HEK293 (cell line): ENCODE measurements at regions not wholly inside any gene's neighbourhood (a gene's known extent, or its start where the extent isn't known, plus 50 kb on each side); places are given as distances from the start of the nearest gene placed in this dataset.

Experiments used
- CTCF ChIP-seq: fragments of 450-650 bp; formaldehyde crosslinking; IDR thresholded peaks from 2 replicates; pipeline ENCODE4 v1.5.1; 2016; ENCODE audit warnings: missing biosample characterization, missing genetic modification characterization
- ZNF114 ChIP-seq: fragments of 450-650 bp; formaldehyde crosslinking; IDR thresholded peaks from 2 replicates; pipeline ENCODE4 v1.5.0; 2017; ENCODE audit warnings: missing biosample characterization, missing genetic modification characterization
- ZNF16 ChIP-seq: fragments of 450-650 bp; formaldehyde crosslinking; IDR thresholded peaks from 2 replicates; pipeline ENCODE4 v1.5.1; 2016; ENCODE audit warnings: low read depth, missing biosample characterization, missing genetic modification characterization
- ZNF175 ChIP-seq: fragments of 450-650 bp; formaldehyde crosslinking; IDR thresholded peaks from 2 replicates; pipeline ENCODE4 v1.5.1; 2016; ENCODE audit warnings: missing biosample characterization, missing genetic modification characterization
- ZNF274 ChIP-seq, 2 experiments: fragments of 200-500 bp in 1 of 2; fragments of 450-650 bp in 1 of 2; sonication (Bioruptor generic) in 1 of 2; formaldehyde crosslinking in 1 of 2; IDR thresholded peaks; 2 replicates each; pipeline versions ENCODE4 v1.5.1 to v1.6.1; 2014 to 2016; ENCODE audit warnings: borderline replicate concordance in 1 of 2, inconsistent platforms in 1 of 2, low read length in 1 of 2, missing biosample characterization in 1 of 2, missing genetic modification characterization in 1 of 2
- ZNF513 ChIP-seq: fragments of 450-650 bp; IDR thresholded peaks from 2 replicates; pipeline ENCODE4 v1.5.1; 2018; ENCODE audit warnings: missing biosample characterization, missing genetic modification characterization
- ZNF561 ChIP-seq: fragments of 450-650 bp; IDR thresholded peaks from 2 replicates; pipeline ENCODE4 v1.5.1; 2018; ENCODE audit warnings: missing biosample characterization, missing genetic modification characterization, borderline replicate concordance
- ZSCAN4 ChIP-seq: fragments of 450-650 bp; formaldehyde crosslinking; IDR thresholded peaks from 2 replicates; pipeline ENCODE4 v1.5.1; 2017; ENCODE audit warnings: missing biosample characterization, missing genetic modification characterization
- TF ChIP-seq, protein P1 (sequence below): fragments of 450-650 bp; formaldehyde crosslinking; optimal IDR thresholded peaks from 2 replicates; pipeline ENCODE3; 2016; ENCODE audit warnings: missing biosample characterization, mild to moderate bottlenecking, missing genetic modification characterization
- TF ChIP-seq, protein P2 (sequence below): fragments of 450-650 bp; formaldehyde crosslinking; conservative IDR thresholded peaks from 2 replicates; pipeline ENCODE4 v1.5.1; 2016; ENCODE audit warnings: low read depth, missing biosample characterization, missing genetic modification characterization
- TF ChIP-seq, protein P3 (sequence below): fragments of 450-650 bp; formaldehyde crosslinking; IDR thresholded peaks from 2 replicates; pipeline ENCODE4 v1.5.1; 2016; ENCODE audit warnings: missing biosample characterization, missing genetic modification characterization, low read depth

GRCh38 chr11:80104191-80104590 is 663.4 kb upstream of the TENM4 start:
- TF ChIP-seq ZNF16 (tag by site-specific recombination): no peak
- TF ChIP-seq CTCF (tag by site-specific recombination): no peak
- TF ChIP-seq, protein P1, sequence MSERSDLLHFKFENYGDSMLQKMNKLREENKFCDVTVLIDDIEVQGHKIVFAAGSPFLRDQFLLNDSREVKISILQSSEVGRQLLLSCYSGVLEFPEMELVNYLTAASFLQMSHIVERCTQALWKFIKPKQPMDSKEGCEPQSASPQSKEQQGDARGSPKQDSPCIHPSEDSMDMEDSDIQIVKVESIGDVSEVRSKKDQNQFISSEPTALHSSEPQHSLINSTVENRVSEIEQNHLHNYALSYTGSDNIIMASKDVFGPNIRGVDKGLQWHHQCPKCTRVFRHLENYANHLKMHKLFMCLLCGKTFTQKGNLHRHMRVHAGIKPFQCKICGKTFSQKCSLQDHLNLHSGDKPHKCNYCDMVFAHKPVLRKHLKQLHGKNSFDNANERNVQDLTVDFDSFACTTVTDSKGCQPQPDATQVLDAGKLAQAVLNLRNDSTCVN: no peak
- TF ChIP-seq ZNF175 (tag by site-specific recombination): no peak
- no peak for TF ChIP-seq ZNF114 (tag by site-specific recombination)
- TF ChIP-seq ZNF274 (IDR thresholded peaks at IDR 0.05; ENCODE audit: low read length): no peak
- TF ChIP-seq ZNF274 (tag by site-specific recombination; IDR thresholded peaks at IDR 0.05; ENCODE audit: borderline replicate concordance): no peak
- no peak for TF ChIP-seq ZNF561
- no peak for TF ChIP-seq ZSCAN4
- TF ChIP-seq, protein P2, sequence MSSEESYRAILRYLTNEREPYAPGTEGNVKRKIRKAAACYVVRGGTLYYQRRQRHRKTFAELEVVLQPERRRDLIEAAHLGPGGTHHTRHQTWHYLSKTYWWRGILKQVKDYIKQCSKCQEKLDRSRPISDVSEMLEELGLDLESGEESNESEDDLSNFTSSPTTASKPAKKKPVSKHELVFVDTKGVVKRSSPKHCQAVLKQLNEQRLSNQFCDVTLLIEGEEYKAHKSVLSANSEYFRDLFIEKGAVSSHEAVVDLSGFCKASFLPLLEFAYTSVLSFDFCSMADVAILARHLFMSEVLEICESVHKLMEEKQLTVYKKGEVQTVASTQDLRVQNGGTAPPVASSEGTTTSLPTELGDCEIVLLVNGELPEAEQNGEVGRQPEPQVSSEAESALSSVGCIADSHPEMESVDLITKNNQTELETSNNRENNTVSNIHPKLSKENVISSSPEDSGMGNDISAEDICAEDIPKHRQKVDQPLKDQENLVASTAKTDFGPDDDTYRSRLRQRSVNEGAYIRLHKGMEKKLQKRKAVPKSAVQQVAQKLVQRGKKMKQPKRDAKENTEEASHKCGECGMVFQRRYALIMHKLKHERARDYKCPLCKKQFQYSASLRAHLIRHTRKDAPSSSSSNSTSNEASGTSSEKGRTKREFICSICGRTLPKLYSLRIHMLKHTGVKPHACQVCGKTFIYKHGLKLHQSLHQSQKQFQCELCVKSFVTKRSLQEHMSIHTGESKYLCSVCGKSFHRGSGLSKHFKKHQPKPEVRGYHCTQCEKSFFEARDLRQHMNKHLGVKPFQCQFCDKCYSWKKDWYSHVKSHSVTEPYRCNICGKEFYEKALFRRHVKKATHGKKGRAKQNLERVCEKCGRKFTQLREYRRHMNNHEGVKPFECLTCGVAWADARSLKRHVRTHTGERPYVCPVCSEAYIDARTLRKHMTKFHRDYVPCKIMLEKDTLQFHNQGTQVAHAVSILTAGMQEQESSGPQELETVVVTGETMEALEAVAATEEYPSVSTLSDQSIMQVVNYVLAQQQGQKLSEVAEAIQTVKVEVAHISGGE (tag by site-specific recombination): no peak
- TF ChIP-seq, protein P3, sequence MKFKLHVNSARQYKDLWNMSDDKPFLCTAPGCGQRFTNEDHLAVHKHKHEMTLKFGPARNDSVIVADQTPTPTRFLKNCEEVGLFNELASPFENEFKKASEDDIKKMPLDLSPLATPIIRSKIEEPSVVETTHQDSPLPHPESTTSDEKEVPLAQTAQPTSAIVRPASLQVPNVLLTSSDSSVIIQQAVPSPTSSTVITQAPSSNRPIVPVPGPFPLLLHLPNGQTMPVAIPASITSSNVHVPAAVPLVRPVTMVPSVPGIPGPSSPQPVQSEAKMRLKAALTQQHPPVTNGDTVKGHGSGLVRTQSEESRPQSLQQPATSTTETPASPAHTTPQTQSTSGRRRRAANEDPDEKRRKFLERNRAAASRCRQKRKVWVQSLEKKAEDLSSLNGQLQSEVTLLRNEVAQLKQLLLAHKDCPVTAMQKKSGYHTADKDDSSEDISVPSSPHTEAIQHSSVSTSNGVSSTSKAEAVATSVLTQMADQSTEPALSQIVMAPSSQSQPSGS: no peak
- no peak for TF ChIP-seq ZNF513 (tag by site-specific recombination)
